Activated T-cell treated with anti-CD3 and anti-CD28 coated beads for 48 hours (primary cell): ENCODE measurements at regions not wholly inside any gene's neighbourhood (a gene's known extent, or its start where the extent isn't known, plus 50 kb on each side); places are given as distances from the start of the nearest gene placed in this dataset.

Source experiments
- DNase-seq: peaks from one replicate; pipeline ENCODE4 v3.0.0-alpha.2; 2020; ENCODE audit warnings: low read depth

DNA sequence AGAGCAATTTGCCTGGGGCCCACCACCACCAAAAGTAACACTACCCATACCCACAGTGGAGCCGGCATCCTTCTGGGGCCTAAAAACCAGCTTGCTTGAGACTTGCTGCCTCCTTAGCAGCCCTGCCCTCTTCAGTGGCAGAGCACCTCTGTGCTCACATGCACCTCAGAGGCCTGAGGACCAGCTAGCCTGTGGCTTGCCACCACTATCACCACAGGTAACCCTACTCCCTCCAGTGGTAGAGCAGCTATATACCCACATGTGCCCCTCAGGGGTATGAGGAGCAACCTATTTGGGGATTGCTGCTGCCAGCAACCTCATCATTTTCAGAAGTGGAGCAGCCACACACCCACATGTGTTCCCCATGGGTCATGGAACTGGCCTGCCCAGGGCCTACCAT, 111.4 kb upstream of the SPRY2 start:
- no peak for DNase-seq

GRCh38 chr13:80451641-80452040, 110.7 kb upstream of the SPRY2 start:
- DNase-seq = no peak

DNA sequence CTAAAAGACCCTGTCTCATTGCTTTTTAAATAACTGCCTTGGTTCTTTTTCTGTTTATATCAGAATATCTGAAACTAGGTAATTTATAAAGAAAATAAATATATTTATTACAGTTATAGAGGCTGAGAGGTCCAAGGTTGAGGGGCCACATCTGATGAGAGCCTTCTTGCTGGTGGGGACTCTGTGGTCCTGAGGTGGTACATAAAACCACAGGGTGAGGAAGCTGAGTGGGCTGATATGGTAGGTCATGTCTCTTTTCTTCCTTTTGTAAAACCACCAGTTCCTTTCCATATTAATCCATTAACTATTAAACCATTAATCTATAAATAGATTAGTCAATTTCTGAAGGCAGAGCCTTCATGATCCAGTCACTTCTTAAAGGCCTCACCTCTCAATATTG, 109.5 kb upstream of the SPRY2 start:
- DNase-seq = no peak

- no peak for DNase-seq
Observed at GRCh38 chr13:80448725-80449124, 107.8 kb upstream of the SPRY2 start.

DNA sequence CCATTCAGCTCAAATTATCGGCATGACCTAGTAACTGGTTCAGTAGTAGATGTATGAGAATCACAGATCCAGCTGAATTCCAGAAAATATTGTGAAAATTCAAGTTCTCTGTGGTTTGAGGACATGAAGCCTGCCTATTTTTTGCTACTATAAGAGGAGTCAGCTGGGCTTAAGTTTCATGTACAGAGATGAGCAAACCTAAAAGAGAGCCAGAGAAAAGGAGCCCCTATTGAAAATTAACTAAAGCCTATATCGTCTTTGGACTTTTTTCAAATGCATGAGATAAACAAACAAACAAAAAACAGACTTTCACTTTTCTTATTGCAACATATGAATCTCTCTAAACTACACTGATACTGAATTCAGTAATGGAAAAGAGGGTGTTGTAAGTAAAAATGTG, 106.8 kb upstream of the SPRY2 start:
- DNase-seq = no peak

GRCh38 chr13:80444240-80445015, 103.5 kb upstream of the SPRY2 start:
- DNase-seq = no peak

GRCh38 chr13:80442609-80443008, 101.7 kb upstream of the SPRY2 start:
- DNase-seq = no peak

DNA sequence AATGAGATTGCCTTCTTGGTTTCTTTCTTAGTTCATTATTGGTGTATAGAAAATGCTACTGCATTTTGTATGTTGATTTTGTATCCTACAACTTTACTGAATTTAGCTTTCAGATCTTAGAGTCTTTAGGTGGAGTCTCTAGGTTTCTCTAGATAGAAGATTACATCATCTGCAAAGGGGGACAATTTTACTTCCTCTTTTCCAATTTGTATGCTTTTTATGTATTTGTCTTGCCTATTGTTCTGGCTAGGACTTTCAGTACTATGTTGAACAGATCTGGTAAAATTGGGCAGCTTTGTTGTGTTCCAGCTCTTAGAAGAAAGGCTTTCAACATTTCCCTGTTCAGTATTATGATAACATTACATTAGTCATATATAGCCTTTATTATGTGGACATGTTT, 101.0 kb upstream of the SPRY2 start:
- no peak for DNase-seq

DNA sequence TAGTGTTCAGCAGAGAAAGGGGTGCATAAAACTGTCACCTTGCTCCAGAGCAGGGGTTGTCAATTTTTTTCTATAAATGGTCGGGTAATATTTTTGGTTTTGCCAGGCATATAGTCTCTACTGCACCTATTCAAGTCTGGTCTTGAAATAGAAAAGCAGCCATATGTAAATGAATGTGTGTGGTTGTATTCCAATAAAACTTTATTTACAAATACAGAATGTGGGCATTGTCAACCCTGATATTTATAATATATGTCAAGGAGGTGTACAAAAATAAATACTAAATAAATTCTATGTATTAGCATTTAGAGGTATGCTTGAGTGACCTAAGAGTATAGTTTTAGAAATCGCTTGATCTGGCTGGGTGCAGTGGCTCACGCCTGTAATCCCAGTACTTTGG, 97.6 kb upstream of the SPRY2 start:
- DNase-seq = no peak

- no peak for DNase-seq
Observed at GRCh38 chr13:80437231-80437630, 96.3 kb upstream of the SPRY2 start.

DNA sequence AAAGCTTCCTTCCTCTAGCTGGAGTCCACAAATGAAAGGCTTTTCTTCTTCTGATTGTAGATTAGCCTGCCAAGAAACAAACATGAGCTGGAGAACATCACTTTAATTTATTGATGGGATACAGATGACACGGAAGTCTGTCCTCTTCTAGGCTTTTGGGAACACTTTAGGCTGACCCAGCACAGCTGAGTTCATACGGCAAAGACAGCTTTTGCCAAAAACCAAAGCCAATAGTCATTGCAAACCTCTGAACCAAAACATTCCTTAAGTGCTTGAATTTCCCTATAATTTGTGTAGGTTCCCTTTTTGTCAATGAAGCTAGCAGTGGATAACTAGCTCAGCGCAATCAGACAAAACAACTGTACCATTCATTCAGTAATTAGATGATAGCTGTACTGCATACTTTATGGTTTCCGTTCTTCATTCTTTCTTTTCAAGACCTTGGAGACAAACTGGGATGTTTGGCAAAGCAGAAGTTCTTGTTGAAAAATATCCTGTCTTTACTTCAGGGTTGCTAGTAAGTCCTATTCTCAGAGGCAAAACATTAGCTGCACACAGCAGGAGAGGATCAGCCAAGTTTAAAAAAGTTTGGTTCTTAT, 95.7 kb upstream of the SPRY2 start:
- no peak for DNase-seq

DNA sequence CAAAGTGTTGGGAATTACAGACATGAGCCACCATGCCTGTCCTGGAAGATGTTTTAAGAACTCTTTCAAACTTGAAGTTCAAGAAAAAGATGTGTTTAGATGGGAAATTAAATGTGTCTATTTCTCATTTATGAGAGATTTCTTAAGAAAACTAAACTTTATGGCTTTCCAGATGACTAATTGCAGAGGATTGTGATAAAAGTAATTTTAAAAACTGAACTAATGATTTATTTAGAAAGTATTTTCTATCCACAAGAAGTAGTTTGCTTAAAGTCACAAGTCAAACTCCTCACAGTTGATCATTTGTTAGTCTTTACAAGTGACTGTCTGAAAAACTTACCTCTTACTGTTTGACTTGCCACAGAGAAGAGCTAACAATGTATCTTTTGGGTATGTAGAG, 89.6 kb upstream of the SPRY2 start:
- no peak for DNase-seq

GRCh38 chr13:80428349-80429096, 87.6 kb upstream of the SPRY2 start:
- DNase-seq = no peak

DNA sequence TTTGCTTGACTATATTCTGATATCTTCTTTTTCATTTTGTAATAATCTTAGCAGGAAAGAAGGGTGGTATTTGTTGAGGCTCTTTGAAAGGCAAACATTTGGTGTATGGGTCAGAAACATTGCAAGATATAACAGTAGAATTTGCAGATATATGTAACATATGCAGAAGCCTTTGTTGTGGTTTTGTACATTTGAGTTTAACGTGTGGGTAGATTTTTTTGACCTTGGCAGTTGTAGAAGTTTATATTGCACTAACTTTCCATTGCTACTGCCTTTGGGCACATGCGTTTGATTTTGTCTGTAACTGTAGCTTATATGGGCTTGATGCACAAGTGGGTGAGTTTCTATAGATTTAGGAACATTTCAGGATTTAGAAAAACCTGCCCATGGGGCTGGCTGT, 78.5 kb upstream of the SPRY2 start:
- DNase-seq = no peak

- no peak for DNase-seq
Observed at GRCh38 chr13:80413611-80414010, 72.7 kb upstream of the SPRY2 start.

DNA sequence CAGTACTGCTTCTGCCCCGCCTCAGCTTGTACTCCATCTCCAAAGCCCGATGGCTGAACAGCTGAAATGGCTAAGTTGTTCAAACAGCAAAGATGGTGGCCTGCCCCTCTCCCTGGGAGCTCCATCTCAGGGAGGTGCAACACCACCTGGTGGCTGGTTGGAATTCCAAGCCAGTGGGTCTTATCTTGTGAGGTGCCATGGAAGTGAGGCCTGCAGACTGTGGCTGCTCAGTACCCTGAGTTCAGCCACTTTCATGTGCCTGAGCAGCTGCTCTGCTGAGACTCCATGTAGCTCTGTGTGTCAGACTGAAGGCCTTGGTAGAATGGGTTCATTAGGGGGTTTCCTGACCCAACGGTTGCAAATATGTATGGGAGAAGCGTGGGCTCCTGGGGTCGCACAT, 67.3 kb upstream of the SPRY2 start:
- no peak for DNase-seq

DNA sequence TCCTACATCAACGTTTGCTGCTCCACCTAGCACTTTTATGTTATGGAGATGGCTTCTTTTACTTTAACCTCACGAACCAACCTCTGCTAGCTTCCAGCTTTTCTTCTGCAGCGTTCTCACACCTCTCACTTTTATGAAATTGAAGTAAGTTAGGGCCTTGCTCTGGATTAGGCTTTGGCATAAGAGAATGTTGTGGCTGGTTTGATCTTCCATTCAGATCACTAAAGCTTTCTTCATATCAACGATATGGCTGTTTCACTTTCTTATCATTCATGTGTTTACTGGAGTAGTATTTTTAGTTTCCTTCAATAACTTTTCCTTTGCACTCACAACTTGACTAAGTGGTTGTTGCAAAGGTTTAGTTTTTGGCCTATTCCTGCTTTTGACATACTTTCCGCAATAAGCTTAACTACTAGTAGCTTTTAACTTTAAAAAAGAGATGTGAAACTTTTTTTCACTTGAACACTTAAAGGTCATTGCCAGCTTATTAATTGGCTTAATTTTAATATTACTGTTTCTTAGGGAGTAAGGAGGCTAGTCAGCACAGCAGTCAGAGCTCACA, 60.0 kb upstream of the SPRY2 start:
- DNase-seq = no peak

DNA sequence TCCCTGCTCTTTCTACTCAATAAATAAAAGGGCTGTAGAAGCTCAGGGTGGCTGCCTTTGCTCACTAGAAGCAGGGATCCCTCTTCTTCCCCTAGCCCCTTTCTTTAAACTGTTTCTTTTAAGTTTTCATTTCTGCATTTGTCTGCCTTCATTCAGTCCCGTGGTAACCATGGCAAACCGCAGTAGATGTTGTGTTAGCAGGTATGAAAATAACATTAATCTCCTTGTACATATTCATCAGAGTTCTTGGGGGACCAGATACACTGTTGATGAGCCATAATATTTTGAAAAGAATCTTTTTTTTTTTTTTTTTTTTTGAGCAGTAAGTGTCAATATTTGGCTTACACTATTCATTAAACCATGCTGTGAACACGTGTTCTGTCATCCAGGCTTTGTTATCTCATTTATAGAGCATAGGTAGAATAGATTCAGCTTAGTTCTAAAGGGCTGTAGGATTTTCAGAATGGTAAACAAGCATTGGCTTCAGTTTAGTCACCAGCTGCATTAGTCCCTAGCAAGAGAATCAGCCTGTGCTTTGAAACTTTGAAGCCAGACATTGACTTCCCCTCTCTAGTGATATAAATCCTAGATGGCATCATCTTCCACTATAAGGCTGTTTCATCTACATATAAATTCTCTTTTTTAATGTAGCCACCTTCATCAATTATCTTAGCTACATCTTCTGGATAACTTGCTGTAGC, 59.4 kb upstream of the SPRY2 start:
- DNase-seq = no peak

- no peak for DNase-seq
Observed at GRCh38 chr13:80399340-80400163, 58.6 kb upstream of the SPRY2 start.
